ENCODE measurements at regions not wholly inside any gene's neighbourhood (a gene's known extent, or its start where the extent isn't known, plus 50 kb on each side); places are given as distances from the start of the nearest gene placed in this dataset.

GRCh38 chr5:155270725-155271124 lies 257.2 kb downstream of the KIF4B start:
- intact Hi-C loops (cut with micrococcal nuclease) (no loop called here), in situ Hi-C loops (cut with MboI) (no loop called here)
- DNase-seq (ENCODE audit: extremely low read depth in 1 of 4, low spot score in 3 of 4), result no peak
- no TSS peak for BruUV-seq (replicated peaks)
- no peak for FAIRE-seq
- Histone ChIP-seq H3K4me3 (no peak overlapping the region), H2AFZ (ENCODE audit: low read depth, low read length) (no peak overlapping the region), H4K20me1 (replicated peaks; ENCODE audit: control insufficient read depth, insufficient read depth, low read length) (no peaks in the 10 kb centered on the region), H3K9me1 (ENCODE audit: control insufficient read depth, insufficient read depth, low read length) (no peaks in the 10 kb centered on the region), H3K4me1 (replicated peaks in 1 of 2; ENCODE audit: control insufficient read depth in 2 of 2, insufficient read depth in 2 of 2, low read length in 2 of 2) (no peaks in the 10 kb centered on the region), H3K27ac (ENCODE audit: extremely low read depth, low read depth, low read length) (no peak overlapping the region), H3K4me2 (ENCODE audit: insufficient read depth, low read length) (no peak overlapping the region), H3K36me3 (ENCODE audit: control insufficient read depth, insufficient read depth, low read length) (no peaks in the 10 kb centered on the region), H3K9me3 (replicated peaks; ENCODE audit: control insufficient read depth, insufficient read depth, low read depth, low read length) (no peaks in the 10 kb centered on the region), H3K79me2 (ENCODE audit: control insufficient read depth, insufficient read depth, low read length) (no peaks in the 10 kb centered on the region), H3K27me3 (ENCODE audit: control insufficient read depth in 2 of 2, insufficient read depth in 2 of 2, low read length in 2 of 2) (no peaks in the 10 kb centered on the region), H3K9ac (ENCODE audit: insufficient read depth in 1 of 2, low read depth in 2 of 2, low read length in 2 of 2) (no peak overlapping the region)
- POLR2A ChIA-PET, result interaction anchor here (0.6 kb wide), 1 partner anchor 43 kb away, joined by 3 read pairs; no protein-coding TSS in a partner anchor
- no peak for ATAC-seq
- CTCF ChIA-PET (ENCODE audit: low intra/inter-chr PET ratio), result no interaction called here
- WGBS (ENCODE audit: insufficient coverage, low coverage, missing lambda C conversion rate), result 0% methylated on average over 3 of the region's 3 CpGs
- TF ChIP-seq ETS1 (conservative IDR thresholded peaks at IDR 0.05; ENCODE audit: control insufficient read depth, low read depth, low read length) (no peak), DIDO1 (tag; IDR thresholded peaks at IDR 0.05; ENCODE audit: low read depth) (no peak), CREB3L1 (IDR thresholded peaks at IDR 0.05; ENCODE audit: borderline replicate concordance, low read depth) (no peak), CTBP1 (IDR thresholded peaks at IDR 0.05; ENCODE audit: borderline replicate concordance) (no peak), ZNF165 (CRISPR knock-in tag; IDR thresholded peaks at IDR 0.05; ENCODE audit: borderline replicate concordance) (no peak), AFF1 (IDR thresholded peaks at IDR 0.05; ENCODE audit: low read depth in 1 of 2, partially characterized antibody in 2 of 2) (no peak), ZNF76 (CRISPR knock-in tag; IDR thresholded peaks at IDR 0.05; ENCODE audit: borderline replicate concordance) (no peak), BDP1 (IDR thresholded peaks at IDR 0.05; ENCODE audit: insufficient read depth, insufficient read length) (no peak), ATF4 (CRISPR knock-in tag; IDR thresholded peaks at IDR 0.05) (no peak), SMARCE1 (IDR thresholded peaks at IDR 0.05) (no peak)
- TF ChIP-seq, protein P1, sequence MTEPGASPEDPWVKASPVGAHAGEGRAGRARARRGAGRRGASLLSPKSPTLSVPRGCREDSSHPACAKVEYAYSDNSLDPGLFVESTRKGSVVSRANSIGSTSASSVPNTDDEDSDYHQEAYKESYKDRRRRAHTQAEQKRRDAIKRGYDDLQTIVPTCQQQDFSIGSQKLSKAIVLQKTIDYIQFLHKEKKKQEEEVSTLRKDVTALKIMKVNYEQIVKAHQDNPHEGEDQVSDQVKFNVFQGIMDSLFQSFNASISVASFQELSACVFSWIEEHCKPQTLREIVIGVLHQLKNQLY (CRISPR knock-in tag; conservative IDR thresholded peaks at IDR 0.05), result no peak
- TF ChIP-seq, protein P2, sequence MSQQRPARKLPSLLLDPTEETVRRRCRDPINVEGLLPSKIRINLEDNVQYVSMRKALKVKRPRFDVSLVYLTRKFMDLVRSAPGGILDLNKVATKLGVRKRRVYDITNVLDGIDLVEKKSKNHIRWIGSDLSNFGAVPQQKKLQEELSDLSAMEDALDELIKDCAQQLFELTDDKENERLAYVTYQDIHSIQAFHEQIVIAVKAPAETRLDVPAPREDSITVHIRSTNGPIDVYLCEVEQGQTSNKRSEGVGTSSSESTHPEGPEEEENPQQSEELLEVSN (IDR thresholded peaks at IDR 0.05; ENCODE audit: borderline replicate concordance in 1 of 2, extremely low read depth in 1 of 2, insufficient read depth in 1 of 2, insufficient read length in 1 of 2, low read depth in 1 of 2, low read length in 1 of 2, poor library complexity in 1 of 2, severe bottlenecking in 1 of 2), result no peak
